Islet precursor cell (in vitro differentiated cells): ENCODE measurements at regions not wholly inside any gene's neighbourhood (a gene's known extent, or its start where the extent isn't known, plus 50 kb on each side); places are given as distances from the start of the nearest gene placed in this dataset.

ENCODE experiments used
- DNase-seq: peaks from one replicate; pipeline ENCODE4 v3.0.0-alpha.2; 2018

DNA sequence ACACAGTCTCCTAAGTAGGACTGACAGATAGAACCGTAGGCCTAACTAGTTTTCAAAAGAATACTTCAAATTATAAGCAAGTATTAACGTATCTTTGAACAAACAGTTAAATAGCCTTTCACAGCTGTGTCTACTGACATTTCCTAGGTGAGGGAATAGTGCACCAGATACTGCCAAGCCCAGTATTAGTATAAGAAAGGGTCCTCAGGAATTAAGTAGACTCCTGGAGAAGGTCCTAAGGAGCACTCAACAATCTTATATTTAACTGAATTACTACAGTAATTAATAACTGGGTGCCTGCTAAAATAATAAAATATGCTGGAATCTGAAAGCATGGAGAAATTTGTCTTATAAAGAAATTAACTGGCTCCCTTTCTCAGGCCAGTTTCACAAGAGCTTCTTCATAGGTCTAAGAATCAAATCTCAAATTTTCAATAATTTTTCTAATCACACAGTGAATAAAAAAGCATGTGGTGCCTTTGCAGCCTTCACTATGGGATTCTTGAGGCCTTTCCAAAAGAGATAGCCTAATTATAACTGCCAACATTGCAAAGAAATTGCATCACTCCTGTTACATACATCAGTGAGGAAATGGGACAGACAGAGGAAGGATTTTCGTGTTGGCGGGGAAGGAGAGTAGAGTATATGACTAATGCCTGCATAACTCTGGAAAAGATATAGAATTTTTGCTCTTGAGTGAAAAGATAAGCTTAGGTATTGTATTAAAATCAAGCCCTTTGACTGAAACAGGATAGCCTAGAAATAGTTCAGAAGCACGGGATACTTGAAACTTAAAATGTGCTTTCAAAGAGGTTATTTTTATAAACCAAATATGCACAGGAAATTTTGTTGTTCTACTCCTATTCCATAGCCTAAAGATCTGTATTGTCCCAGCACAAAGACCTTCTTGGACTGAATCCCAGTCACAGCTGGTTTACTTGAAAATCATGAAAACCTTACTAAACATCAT lies 228.6 kb upstream of the STK17B start:
- no peak for DNase-seq

DNA sequence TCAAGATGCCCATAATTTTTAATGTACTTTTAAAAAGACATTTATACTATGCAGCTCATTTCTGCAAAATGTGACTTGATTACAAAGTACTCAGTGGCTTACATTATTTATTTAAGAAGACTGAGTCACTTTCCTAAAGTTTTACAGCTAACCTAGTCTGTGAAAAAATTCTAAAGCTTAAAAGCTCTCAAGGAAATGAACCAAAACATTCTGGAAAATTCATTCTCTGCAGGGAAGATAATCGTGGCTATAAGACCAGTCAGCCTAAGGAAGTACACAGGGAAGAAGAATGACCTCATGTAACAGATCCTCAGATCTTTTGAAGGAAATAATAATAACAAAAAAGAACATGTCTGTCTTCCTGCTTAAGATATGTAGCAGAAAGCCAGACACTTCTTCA lies 232.1 kb upstream of the STK17B start:
- no peak for DNase-seq

DNA sequence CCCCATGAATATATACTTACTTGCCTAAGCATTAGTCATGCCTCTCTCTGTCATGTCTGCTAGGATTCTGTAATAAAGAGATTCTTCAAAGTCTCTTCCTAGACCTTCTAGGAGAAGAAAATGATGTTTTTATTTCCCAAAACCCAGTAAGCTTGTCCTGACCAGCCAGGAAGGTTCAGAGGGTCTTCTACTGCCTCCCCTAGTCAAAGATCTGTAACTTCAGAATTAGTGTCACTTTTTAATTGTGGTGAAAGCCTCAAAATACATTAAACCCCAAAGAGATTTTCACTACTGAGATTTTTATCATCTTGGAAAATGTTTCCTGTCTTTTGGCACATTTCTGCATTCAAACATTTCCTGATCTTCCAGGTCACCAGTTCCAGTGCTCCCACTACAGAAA lies 232.9 kb upstream of the STK17B start:
- no peak for DNase-seq

DNA sequence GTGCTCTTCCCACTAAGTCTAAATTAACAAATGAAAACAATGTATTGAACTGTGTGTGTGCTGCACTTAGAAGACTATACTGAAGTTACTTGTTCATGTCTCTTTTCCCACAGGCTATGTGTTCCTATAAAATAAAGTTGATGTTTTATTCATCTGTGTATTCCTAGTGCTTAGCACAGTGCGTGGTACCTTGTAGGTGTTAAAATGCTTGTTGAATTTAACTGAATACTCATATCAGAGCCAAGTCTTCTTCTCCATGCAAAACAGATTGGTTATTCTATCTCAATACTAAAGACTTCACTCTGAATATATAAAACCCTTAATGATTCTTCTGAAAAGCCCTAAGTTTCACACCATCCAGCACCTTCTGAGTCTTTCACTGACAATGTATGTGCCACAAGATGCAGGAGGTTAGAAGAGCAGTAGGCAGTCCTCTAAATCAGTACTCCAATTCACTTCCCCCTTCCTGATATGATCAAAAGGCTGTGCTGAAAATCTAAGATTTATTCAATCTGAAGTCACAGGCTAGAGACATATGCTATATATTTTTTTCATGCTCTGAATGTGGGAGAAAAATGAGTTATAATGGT lies 231.7 kb upstream of the CCDC150 start:
- no peak for DNase-seq

DNA sequence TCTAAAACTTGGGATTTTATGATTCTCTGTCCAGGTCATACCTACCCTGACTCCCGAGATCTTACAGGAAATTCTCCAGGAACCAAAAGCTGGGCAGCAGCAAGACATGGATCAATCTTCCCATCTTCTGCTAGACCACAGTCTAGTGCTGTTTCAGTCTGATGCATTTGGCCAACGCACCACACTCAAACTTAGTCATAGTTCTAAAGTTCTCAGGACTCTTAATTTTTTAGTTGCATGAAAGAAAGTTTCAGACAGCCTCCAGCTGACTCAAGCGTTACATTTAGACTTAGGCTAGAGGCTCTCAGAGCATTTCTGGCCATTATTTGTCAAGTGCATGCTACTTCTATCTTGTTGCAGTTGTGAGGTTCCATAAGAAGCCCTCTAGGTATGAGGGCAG lies 230.1 kb upstream of the CCDC150 start:
- DNase-seq, result no peak

DNA sequence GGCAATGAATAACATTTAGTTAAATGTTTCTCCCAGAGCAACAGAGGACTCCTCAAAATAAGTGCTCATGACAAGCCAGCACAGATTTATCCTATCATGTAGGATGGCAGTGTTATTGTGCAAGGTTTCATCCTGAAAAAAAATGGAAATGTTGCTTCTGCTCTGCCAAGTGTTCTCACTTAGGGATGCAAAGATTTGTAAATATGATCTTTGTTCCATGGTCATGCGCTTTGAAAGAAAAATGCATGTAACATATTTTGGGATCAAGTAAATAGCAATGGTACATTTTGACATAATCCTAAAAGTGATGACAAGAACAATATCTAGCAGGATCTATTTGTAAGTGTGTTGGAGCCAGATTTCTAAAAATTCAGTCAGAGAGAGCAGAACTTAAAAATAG lies 229.5 kb upstream of the CCDC150 start:
- DNase-seq, result no peak

DNA sequence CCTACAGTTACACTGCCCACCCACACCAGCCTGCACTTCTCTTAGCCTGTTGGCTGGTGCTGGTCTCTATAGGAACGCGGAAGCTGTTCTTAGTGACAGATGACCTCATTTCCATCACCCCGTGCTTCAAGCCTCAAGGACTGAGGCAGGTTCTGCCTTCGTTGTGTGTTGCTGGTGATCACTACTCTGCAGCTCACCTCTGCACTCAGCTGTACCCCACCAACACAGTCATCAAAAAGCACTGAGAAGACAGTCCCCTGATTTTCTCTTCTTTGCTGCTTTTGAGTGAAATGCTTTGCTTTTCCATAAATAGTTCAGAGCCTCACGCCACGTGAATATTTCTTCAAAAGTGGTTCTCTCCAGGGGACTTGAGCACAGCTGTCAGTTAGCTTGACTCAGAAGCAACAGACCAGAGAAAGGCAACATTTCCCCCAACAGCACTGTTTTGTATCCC lies 225.7 kb upstream of the CCDC150 start:
- no peak for DNase-seq

DNA sequence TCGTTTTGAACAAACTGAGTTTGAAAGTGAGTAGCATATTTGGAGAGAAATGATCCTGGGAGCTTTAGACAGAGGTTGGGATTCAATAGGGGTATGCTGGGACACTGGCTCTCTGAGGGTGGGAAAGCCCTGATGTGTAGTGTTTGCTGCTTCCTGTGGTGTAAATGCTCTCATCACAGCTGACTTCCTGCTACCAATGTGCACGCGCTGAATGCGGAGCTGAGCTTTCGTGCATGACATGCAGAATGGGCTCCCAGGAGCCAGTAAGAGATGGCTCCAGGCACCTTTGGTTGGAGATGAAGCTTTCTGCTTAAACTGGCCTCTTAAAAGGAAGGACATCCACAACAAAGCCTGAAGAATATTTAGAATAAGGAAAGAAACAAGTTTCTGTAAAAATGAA lies 224.1 kb upstream of the CCDC150 start:
- no peak for DNase-seq

DNA sequence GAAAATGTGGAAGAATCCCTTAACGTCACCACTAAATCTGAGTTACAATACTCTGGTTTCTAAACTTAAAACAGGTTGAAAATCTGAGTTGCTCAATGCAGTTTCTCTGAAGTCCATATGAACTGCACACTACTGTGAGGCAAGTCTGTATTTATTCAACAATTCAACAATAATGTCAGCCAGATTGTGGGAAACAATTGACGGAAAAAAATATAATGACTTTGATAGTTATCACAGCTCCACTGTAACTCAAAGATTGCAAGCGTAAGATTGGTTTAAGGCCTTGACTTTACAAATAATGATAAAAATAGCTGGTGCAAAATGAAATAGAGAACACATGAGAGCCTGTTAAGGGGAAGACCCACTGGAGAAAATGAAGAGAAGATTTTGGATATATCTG lies 219.4 kb upstream of the CCDC150 start:
- no peak for DNase-seq

DNA sequence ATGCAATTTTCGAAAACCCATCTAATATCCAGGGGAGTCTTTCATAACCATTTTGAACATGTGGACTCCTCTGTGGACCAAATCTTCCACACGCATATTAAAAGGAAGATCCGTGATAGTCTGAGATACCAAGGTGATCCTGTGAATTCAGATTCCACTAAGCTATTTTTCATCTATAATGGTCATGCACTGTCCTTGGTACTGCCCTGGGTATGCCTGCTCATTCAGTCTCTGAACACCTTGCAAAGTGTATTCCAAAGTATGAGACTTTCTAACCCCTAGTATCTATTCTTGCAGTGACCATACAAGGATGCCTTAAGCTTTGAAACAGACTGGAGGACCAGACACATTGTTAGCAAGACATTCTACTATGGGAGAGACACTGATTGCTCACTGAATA lies 217.6 kb upstream of the CCDC150 start:
- DNase-seq, result no peak

DNA sequence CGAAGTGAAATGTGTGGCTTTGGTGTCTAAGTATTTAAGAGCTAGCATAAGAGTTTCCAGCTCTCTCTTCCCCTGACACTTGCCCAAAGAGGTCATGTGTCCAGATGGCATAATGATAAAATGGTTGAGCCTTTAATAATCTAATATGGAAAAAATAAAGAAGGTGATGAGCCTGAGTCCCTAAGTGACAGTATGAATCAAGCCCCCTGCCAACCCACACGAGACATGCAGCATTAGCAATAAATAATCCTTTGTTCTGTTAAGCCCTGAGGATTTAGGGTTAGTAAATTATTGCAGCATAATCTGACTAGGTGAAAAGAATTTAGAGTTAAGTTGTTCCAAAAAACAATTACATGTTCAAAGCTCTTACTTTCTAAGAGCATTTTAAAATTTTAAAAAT lies 217.2 kb upstream of the CCDC150 start:
- no peak for DNase-seq

DNA sequence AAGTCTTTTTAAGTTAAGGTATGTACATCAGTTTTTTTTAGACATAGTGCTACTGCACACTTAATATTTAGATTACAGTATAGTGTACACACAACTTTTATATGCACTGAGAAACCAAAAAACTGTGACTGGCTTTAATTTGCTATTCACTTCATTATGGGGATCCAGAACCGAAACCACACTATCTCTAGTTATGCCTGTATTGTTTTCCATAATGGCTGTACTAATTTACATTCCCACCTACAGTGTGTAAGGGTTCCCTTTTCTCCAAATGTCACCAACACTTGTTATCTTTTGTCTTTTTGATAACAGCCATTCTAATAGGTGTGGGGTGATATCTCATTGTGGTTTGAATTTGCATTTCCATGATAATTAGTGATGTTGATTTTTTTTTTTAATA lies 213.4 kb upstream of the CCDC150 start:
- no peak for DNase-seq

DNA sequence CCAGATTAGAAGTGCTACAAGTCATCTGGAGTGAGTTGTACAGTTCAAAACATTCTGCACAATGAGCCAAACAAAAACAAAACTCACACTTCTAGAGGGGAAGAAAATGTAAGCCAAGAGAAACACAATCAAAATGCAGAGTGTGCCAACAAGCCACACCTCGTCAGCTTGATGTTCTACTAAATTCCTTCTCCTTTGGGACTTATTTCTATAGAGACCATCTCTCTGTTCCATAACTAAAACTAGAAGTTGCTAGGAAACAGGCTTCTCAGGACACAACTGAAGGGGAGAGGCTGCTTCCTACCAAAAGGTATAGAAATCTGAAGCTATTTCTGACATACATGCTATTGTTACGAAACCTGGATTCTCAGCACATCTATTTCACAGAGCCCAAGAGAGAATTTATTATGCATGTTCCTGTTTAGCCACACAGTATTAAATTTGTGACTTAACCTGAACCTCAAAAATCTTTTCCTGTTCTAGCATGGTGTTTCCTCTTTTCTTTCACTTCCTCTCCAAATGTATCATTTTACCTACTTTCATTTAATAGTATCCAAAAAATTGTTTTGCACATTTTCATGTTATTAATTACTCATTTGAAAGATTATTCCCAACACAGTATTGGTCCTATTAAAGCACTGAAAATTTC lies 211.4 kb upstream of the CCDC150 start:
- DNase-seq, result no peak

DNA sequence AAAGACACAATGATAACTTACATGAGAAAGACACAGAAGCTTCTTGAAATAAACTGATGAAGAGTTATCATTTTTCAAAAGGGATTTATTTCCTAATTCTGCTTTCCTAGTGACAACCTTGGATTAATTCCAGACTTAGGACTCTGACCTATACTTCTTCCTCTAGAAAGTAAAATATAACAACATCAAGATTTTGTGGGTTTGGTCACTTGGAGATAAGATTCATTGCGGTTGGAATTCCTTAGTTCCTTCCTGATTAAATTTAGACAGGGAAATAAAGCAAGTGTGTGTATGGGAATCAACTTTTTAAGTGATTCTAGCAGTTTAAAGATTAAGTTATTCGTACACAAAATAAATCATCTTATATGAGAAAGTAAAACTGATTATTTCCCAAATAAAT lies 208.4 kb upstream of the CCDC150 start:
- no peak for DNase-seq

DNA sequence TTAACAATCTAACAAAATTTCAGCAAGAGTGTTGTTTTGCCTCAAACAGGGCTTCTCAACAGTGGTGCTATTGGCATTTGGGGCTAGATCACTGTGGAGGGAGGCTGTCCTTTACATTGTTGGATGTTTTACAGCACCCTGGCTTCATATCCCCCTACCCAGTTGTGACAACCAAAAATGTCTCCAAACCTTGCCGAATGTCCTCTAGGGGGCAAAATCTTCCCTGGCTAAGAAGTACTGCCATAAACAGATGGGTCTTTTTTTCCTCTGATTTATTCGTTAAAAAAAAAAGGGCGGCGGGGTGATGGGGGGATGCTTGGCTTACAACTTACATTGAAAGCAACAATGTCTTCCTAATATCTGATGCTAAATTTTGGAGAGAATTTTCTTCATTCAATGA lies 207.6 kb upstream of the CCDC150 start:
- DNase-seq, result peak; percentile 64

DNA sequence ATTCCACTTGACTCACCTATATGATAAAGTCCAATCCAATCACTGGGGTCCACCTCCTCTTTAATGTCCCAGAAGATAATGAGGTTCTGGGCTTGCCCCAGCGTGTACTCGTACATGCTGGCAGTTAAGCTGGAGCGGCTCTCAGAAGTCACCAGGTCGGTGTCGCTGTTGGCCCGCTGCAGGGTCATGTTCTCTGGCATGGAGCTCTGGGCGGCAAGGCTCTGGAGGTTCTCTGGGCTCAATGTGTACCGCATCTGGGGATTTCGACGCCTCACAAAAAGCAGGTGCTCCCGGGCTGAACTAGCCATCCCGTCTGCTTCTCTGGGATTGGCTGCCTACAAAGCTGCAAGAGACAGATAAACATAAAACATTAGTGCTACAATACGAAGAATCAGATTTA lies 206.4 kb upstream of the CCDC150 start:
- DNase-seq, result no peak

DNA sequence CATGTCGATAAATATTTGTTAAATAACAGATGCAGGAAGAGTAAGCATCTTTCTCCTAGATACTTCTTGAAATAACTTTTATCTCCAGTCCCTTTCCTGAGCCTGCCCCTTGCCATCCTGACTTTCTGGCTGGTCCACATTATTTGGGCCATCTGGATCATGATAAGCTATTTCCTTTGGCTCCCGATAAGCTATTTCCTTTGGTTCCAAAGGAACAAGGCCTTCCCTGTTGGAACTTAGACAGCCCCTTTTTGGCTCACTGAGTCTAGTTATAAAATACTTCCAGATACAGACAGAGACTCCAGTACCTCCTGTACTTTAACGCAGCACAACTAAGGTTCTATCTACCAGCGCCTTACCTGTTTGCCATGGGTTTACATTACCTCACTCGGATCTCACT lies 205.3 kb upstream of the CCDC150 start:
- DNase-seq, result no peak

DNA sequence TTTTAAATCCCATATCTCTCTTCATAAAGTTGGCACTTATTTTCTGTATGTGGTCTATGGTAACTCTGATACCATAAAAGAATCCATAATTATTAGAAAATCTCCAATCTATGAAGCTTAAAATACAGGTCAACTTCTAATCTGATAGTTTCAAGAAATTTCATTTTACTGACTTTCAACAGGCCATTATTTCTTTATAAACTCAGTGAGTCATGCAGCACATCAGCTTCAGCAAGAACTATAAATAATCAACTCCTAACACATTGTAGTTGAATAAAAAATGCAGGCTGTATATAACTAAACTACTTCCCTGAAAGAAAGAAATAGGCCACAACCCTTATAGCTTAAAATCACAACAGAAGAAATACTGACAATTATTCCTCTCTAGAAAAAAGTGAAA lies 204.3 kb upstream of the CCDC150 start:
- no peak for DNase-seq

DNA sequence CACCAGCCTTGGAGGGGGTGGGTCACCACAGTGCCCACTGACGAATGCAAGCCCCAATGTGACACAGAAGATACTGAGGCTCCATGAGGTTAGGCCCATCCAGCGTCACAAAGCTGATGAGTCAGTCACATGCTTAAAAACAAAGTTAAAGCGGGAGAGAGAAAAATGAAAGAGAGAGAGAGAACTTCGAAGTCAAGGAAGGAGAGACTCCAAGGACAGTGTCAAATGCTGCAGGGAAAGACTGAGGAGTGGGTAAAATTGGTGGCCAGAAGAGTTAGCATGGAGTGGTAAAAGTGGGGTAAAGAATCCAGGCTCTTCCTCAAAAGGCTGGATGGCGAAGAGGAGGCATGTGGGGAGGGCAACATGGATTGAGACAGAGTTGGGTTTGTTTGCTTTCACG lies 201.9 kb upstream of the CCDC150 start:
- DNase-seq, result no peak

DNA sequence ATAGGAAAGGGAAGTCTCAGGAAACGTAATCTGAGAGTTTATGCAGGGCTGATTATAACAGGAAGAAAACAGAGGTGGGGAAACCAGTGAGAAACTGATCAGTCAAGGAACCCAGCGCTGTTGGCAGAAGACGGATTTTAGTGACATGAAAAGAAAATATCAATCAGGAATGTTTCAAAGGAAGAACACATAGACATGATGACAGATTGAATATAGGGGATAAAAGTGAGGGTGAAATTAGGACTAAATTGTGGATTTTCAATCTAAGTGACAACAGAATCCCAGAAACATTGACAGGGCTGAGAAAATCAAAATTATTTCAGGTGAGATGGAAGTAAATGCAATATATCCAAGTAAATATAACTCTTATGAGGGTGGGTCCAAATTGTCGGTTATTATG lies 199.8 kb upstream of the CCDC150 start:
- DNase-seq, result no peak

DNA sequence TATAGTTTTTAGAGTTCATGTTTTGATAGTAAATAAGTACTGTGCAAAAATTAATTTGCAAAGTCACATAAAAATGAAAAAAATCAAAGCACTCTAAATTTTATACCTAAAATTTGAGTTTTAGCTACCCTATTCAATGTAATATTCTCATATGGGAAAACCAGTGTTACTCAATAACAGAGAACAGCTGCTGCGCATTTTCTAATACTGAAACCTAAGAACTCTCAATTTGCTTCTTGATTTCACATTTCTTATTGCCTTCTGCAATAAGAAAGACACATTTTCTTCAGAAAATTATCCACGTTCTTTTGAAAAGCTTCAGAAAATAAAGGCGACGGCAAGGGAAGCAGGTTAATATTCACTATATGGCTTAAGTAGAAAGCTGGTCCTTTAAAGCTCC lies 199.1 kb upstream of the CCDC150 start:
- DNase-seq, result no peak

DNA sequence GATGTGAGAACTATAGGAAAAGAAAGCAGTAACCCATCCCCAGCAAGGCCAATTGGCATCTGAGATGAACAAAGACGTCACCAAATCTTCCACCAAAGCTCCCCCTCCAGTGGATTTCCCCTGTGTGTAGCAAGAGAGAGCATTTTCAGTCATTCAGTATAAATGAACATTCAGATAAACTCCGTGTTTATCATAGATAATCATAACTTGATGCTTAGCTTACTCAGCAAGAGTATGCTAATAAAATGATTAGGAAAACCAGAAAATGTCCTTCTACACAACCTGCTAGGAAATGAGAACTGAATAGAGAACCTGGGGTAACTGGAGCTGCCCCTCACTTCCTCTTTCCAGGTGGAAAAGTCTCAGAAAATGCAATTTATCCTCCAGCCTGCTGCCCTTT lies 198.0 kb upstream of the CCDC150 start:
- no peak for DNase-seq

DNA sequence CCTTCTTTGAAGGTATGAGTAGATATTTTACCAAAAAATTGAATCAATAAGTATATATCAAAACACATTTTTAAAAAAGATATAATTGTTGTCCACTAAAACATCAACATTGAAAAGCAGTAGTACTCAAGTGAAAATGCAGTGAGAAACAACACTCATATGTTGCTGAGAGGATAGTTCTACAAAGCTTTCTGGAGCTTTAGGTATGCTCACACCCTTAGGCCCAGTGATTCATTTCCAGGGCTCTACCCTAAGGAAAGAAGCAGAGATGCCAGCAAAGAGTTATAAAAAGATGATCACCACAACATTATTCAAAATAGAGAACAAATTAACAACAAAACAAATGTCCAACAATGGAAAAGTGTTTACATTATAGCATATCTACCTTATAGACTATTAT lies 197.3 kb upstream of the CCDC150 start:
- DNase-seq, result no peak

DNA sequence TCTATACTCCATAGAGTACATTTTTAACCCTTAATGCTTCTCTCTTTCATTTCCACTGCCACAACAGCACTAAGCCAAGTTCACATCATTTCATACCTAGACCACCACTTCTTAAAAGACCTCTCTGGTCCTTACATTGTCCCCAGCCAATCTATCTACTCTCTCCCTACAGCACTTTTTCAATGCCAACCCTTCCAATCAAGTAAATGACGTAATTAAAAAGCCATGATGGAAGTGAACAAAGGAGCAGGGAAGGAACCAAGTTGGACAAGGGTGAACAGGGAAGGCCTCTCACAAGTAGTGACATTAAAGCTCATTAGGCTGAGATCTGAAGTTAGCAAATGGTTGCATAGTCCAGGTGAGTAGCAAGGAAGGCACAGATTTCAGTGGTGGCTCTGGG lies 195.1 kb upstream of the CCDC150 start:
- DNase-seq, result no peak
